HepG2 (cell line): ENCODE measurements at regions not wholly inside any gene's neighbourhood (a gene's known extent, or its start where the extent isn't known, plus 50 kb on each side); places are given as distances from the start of the nearest gene placed in this dataset.

ENCODE experiments used
- ATAC-seq: fragments of 200-7000 bp; cut with Tn5 transposase; 3 replicates; pipeline ENCODE4 v1.9.1; 2020; ENCODE audit warnings: mild to moderate bottlenecking, moderate library complexity
- BruUV-seq: library from RNA; stranded (reverse); fragments of 400-500 nt; replicated peaks from 2 replicates; lab custom pipeline; 2021; lab: Mats Ljungman, UMichigan
- CTCF ChIA-PET: fragments of 300-600 bp; formaldehyde crosslinking; extraction: SDS; loops from one replicate; lab custom pipeline; 2021; ENCODE audit warnings: low total read pairs, inconsistent platforms, low intra/inter-chr PET ratio; lab: Yijun Ruan, JAX
- POLR2A ChIA-PET: fragments of 350-600 bp; sonication (Branson Sonifier 250); formaldehyde crosslinking; loops from one replicate; lab custom pipeline; 2020; ENCODE audit warnings: antibody characterized with exemption, inconsistent platforms; lab: Yijun Ruan, JAX
- DNase-seq: peaks from one replicate; pipeline ENCODE4 v3.0.0-alpha.2; 2015; ENCODE audit warnings: low spot score
- FAIRE-seq: peaks from 3 replicates; lab custom pipeline; 2011; peaks lifted over from hg19 to GRCh38; lab: Jason Lieb, UNC
- H2AFZ ChIP-seq: one replicate; pipeline ENCODE4 v1.6.1; 2011; ENCODE audit warnings: low read length, inconsistent platforms
- H3K27ac ChIP-seq: fragments of 300-600 bp; 3 replicates; pipeline ENCODE4 v1.8.0; 2011; ENCODE audit warnings: mixed run types, mild to moderate bottlenecking, mixed read lengths, low read length, inconsistent platforms; ENCODE audit not compliant: insufficient read depth; ENCODE audit errors: extremely low read length
- H3K27me3 ChIP-seq, 2 experiments: fragments of 200-600 bp in 1 of 2; 2 replicates in 1 of 2; 3 replicates in 1 of 2; pipeline versions ENCODE4 v1.6.0 to v1.8.0; 2011; ENCODE audit warnings: low read length in 2 of 2, mild to moderate bottlenecking in 2 of 2, moderate library complexity in 2 of 2, inconsistent platforms in 1 of 2; ENCODE audit not compliant: insufficient read depth in 2 of 2, control insufficient read depth in 1 of 2
- H3K36me3 ChIP-seq, 2 experiments: fragments of 200-600 bp in 1 of 2; replicated peaks in 1 of 2; 2 replicates in 1 of 2; 3 replicates in 1 of 2; pipeline versions ENCODE4 v1.5.1 to v1.8.0; 2011; ENCODE audit warnings: low read length in 2 of 2, inconsistent platforms in 1 of 2; ENCODE audit not compliant: insufficient read depth in 2 of 2, control insufficient read depth in 1 of 2
- H3K4me1 ChIP-seq: 2 replicates; pipeline ENCODE4 v1.5.1; 2012; ENCODE audit warnings: low read length, inconsistent platforms; ENCODE audit not compliant: insufficient read depth
- H3K4me2 ChIP-seq: 2 replicates; pipeline ENCODE4 v1.6.0; 2011; ENCODE audit warnings: low read depth, low read length, inconsistent platforms
- H3K4me3 ChIP-seq, 3 experiments: fragments of 200-600 bp in 1 of 3; sonication (generic), shearing (Covaris generic) in 1 of 3; replicated peaks in 1 of 3; 2 replicates each; pipeline ENCODE4 v1.5.1; 2011 to 2016; ENCODE audit warnings: low read length in 3 of 3, inconsistent platforms in 2 of 3, low read depth in 2 of 3, mild to moderate bottlenecking in 2 of 3, control low read depth in 1 of 3, mixed read lengths in 1 of 3; ENCODE audit not compliant: insufficient read depth in 1 of 3
- H3K79me2 ChIP-seq: one replicate; pipeline ENCODE4 v1.6.1; 2011; ENCODE audit warnings: low read length, inconsistent platforms; ENCODE audit not compliant: insufficient read depth
- H3K9ac ChIP-seq: 2 replicates; pipeline ENCODE4 v1.6.0; 2011; ENCODE audit warnings: mild to moderate bottlenecking, low read depth, low read length, inconsistent platforms; ENCODE audit not compliant: insufficient read depth
- H3K9me3 ChIP-seq: 2 replicates; pipeline ENCODE4 v1.5.1; 2012; ENCODE audit warnings: mild to moderate bottlenecking, low read length
- H4K20me1 ChIP-seq: 2 replicates; pipeline ENCODE4 v1.6.0; 2011; ENCODE audit warnings: inconsistent platforms, mild to moderate bottlenecking, low read length, moderate library complexity; ENCODE audit not compliant: insufficient read depth
- CBFB ChIP-seq: sonication (generic); formaldehyde crosslinking; IDR thresholded peaks from 2 replicates; pipeline ENCODE4 v1.4.0; 2020; ENCODE audit warnings: missing genetic modification reagents
- ETS1 ChIP-seq: sonication (generic); formaldehyde crosslinking; IDR thresholded peaks from 2 replicates; pipeline ENCODE4 v1.4.0; 2020; ENCODE audit warnings: missing genetic modification reagents
- FOXO4 ChIP-seq: sonication (generic); formaldehyde crosslinking; conservative IDR thresholded peaks from 2 replicates; pipeline ENCODE4 v1.8.1; 2023; ENCODE audit warnings: missing genetic modification reagents
- GPBP1L1 ChIP-seq: sonication (generic); formaldehyde crosslinking; IDR thresholded peaks from 2 replicates; pipeline ENCODE4 v1.5.0; 2020; ENCODE audit warnings: mild to moderate bottlenecking, missing genetic modification reagents
- HES4 ChIP-seq: sonication (generic); formaldehyde crosslinking; IDR thresholded peaks from 2 replicates; pipeline ENCODE4 v1.9.0; 2021; ENCODE audit warnings: mild to moderate bottlenecking, missing genetic modification reagents, borderline replicate concordance
- MBD4 ChIP-seq: IDR thresholded peaks from 2 replicates; pipeline ENCODE4 v1.6.1; 2012; ENCODE audit warnings: low read length, inconsistent platforms, borderline replicate concordance
- NONO ChIP-seq, 2 experiments: fragments of 450-650 bp in 1 of 2; sonication (generic) in 1 of 2; formaldehyde crosslinking in 1 of 2; IDR thresholded peaks in 1 of 2; conservative IDR thresholded peaks in 1 of 2; 2 replicates each; pipeline versions ENCODE4 v1.6.1 to v1.8.0; 2017 to 2022; ENCODE audit warnings: mild to moderate bottlenecking in 1 of 2, missing genetic modification reagents in 1 of 2, moderate library complexity in 1 of 2
- SAFB2 ChIP-seq: sonication (generic); formaldehyde crosslinking; IDR thresholded peaks from 2 replicates; pipeline ENCODE4 v1.5.1; 2020; ENCODE audit warnings: missing genetic modification reagents, low read depth, mild to moderate bottlenecking, borderline replicate concordance
- SMYD3 ChIP-seq: sonication (generic); formaldehyde crosslinking; IDR thresholded peaks from 2 replicates; pipeline ENCODE4 v1.8.1; 2023; ENCODE audit warnings: mild to moderate bottlenecking, missing genetic modification reagents
- ZMAT5 ChIP-seq: sonication (generic); formaldehyde crosslinking; IDR thresholded peaks from 2 replicates; pipeline ENCODE4 v1.5.0; 2020; ENCODE audit warnings: mild to moderate bottlenecking, low read depth, missing genetic modification reagents, borderline replicate concordance
- ZNF207 ChIP-seq: fragments of 450-650 bp; IDR thresholded peaks from 2 replicates; pipeline ENCODE4 v1.6.1; 2016; ENCODE audit warnings: antibody characterized with exemption, borderline replicate concordance
- ZNF501 ChIP-seq: sonication (generic); formaldehyde crosslinking; IDR thresholded peaks from 2 replicates; pipeline ENCODE4 v1.5.1; 2020; ENCODE audit warnings: mild to moderate bottlenecking, moderate library complexity, missing genetic modification reagents
- ZNF678 ChIP-seq: sonication (generic); formaldehyde crosslinking; IDR thresholded peaks from 2 replicates; pipeline ENCODE4 v1.4.0; 2020; ENCODE audit warnings: mild to moderate bottlenecking, missing genetic modification reagents
- ZSCAN22 ChIP-seq: sonication (generic); formaldehyde crosslinking; IDR thresholded peaks from 2 replicates; pipeline ENCODE4 v1.4.0; 2020; ENCODE audit warnings: mild to moderate bottlenecking, missing genetic modification reagents
- WGBS: methylation state at CpG from one replicate; pipeline ENCODE4 v1.1.6; 2017; ENCODE audit warnings: low lambda C conversion rate; 5-methylcytosine and 5-hydroxymethylcytosine counted together
- in situ Hi-C: cut with HindIII; loops from 2 replicates; pipeline ENCODE4 v1.10.0; 2017; ENCODE audit warnings: low pct_unique_long_range_greater_than_20kb; ENCODE audit not compliant: extremely low pct_ligation_motif_present
- intact Hi-C: fragments of 100-400 bp; cut with micrococcal nuclease; formaldehyde crosslinking; loops from one replicate; pipeline ENCODE4 v1.10.0; 2022; ENCODE audit not compliant: unreplicated experiment

- CTCF ChIA-PET = no interaction called here
- no peak for FAIRE-seq
Observed at GRCh38 chr17:36823850-36824677, 113.2 kb upstream of the LHX1 start.

More at GRCh38 chr17:36823850-36824677, 113.2 kb upstream of the LHX1 start:
- Histone ChIP-seq H4K20me1 (no peaks in the 10 kb centered on the region), H3K79me2 (no peaks in the 10 kb centered on the region), H3K4me3 (no peak overlapping the region), H3K4me2 (no peak overlapping the region), H3K4me1 (no peaks in the 10 kb centered on the region), H3K27ac (no peak overlapping the region), H3K9ac (no peak overlapping the region), H3K9me3 (no peaks in the 10 kb centered on the region), H3K27me3 (peaks cover 0 to 19% of the 10 kb centered on the region in 2 experiments; a peak in 2 of 5 replicates), H2AFZ (no peak overlapping the region), H3K36me3 (no peaks in the 10 kb centered on the region)
- whole genome bisulfite sequencing = 64% methylated on average over 7 of the region's 12 CpGs
- BruUV-seq = no TSS peak
- no peak for TF ChIP-seq GPBP1L1 (CRISPR knock-in tag)
- no peak for TF ChIP-seq ETS1 (CRISPR knock-in tag)
- TF ChIP-seq ZNF501 (CRISPR knock-in tag) = no peak
- no peak for TF ChIP-seq ZMAT5 (CRISPR knock-in tag)
- no peak for TF ChIP-seq FOXO4
- no peak for TF ChIP-seq CBFB
- no peak for TF ChIP-seq NONO (IDR thresholded peaks at IDR 0.05)
- TF ChIP-seq NONO (CRISPR knock-in tag; conservative IDR thresholded peaks at IDR 0.05) = no peak
- no peak for TF ChIP-seq ZSCAN22 (CRISPR knock-in tag)
- no peak for TF ChIP-seq SAFB2 (CRISPR knock-in tag)
- TF ChIP-seq ZNF678 (CRISPR knock-in tag) = no peak
- no peak for TF ChIP-seq SMYD3 (CRISPR knock-in tag)
- TF ChIP-seq ZNF207 = no peak
- TF ChIP-seq HES4 (CRISPR knock-in tag) = no peak
- no peak for TF ChIP-seq MBD4
- POLR2A ChIA-PET = no interaction called here
- ATAC-seq (no peak), DNase-seq (no peak)
- in situ Hi-C loops (no loop called here), intact Hi-C loops (no loop called here)
